A549 (cell line): ENCODE measurements at regions not wholly inside any gene's neighbourhood (a gene's known extent, or its start where the extent isn't known, plus 50 kb on each side); places are given as distances from the start of the nearest gene placed in this dataset.

ENCODE experiments used
- POLR2A ChIP-seq: IDR thresholded peaks from 2 replicates; pipeline ENCODE4 v1.6.1; 2012; ENCODE audit warnings: mild to moderate bottlenecking, low read length
- TF ChIP-seq, protein P1 (sequence below): fragments of 150-350 bp; IDR thresholded peaks from 2 replicates; pipeline ENCODE4 v1.6.1; 2014; ENCODE audit warnings: low read depth, mild to moderate bottlenecking, low read length
- TF ChIP-seq, protein P2 (sequence below): fragments of >200 bp; sonication (Bioruptor Twin); formaldehyde crosslinking; IDR thresholded peaks from 3 replicates; pipeline ENCODE4 v1.5.1; 2016

DNA sequence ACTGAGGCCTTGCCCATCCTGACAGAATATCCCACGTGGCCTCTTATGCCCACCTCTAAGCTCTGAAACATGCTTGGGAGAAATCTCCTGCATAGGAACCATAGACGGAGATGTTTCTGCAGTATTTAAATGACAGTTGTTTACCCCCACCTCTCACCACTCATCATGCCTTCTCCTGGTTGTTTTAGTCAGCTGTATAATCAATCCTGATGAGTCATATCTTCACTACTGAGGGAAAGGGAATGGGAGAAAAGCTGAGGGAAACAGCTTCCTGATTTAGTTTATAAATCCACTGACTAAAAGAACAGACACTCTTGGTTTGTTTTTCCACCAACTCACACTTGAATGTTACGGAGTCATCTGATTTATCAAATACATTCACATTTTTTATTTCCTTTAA, 113.2 kb upstream of the TENT5A start:
- TF ChIP-seq, protein P1, sequence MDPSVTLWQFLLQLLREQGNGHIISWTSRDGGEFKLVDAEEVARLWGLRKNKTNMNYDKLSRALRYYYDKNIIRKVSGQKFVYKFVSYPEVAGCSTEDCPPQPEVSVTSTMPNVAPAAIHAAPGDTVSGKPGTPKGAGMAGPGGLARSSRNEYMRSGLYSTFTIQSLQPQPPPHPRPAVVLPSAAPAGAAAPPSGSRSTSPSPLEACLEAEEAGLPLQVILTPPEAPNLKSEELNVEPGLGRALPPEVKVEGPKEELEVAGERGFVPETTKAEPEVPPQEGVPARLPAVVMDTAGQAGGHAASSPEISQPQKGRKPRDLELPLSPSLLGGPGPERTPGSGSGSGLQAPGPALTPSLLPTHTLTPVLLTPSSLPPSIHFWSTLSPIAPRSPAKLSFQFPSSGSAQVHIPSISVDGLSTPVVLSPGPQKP: no peak
- TF ChIP-seq, protein P2, sequence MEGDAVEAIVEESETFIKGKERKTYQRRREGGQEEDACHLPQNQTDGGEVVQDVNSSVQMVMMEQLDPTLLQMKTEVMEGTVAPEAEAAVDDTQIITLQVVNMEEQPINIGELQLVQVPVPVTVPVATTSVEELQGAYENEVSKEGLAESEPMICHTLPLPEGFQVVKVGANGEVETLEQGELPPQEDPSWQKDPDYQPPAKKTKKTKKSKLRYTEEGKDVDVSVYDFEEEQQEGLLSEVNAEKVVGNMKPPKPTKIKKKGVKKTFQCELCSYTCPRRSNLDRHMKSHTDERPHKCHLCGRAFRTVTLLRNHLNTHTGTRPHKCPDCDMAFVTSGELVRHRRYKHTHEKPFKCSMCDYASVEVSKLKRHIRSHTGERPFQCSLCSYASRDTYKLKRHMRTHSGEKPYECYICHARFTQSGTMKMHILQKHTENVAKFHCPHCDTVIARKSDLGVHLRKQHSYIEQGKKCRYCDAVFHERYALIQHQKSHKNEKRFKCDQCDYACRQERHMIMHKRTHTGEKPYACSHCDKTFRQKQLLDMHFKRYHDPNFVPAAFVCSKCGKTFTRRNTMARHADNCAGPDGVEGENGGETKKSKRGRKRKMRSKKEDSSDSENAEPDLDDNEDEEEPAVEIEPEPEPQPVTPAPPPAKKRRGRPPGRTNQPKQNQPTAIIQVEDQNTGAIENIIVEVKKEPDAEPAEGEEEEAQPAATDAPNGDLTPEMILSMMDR: no peak
- no peak for TF ChIP-seq POLR2A
